Activated CD4-positive, alpha-beta T cell treated with anti-CD3 and anti-CD28 coated beads, Interleukin-2, amount 50 U/mL, for 48 hours (primary cell): ENCODE measurements at regions not wholly inside any gene's neighbourhood (a gene's known extent, or its start where the extent isn't known, plus 50 kb on each side); places are given as distances from the start of the nearest gene placed in this dataset.

Source experiments
- DNase-seq, 2 experiments: peaks; one replicate each; pipeline ENCODE4 v3.0.0-alpha.2; 2020

- DNase-seq = no peak
Observed at GRCh38 chr5:128749136-128749898, 211.3 kb upstream of the FBN2 start.

DNA sequence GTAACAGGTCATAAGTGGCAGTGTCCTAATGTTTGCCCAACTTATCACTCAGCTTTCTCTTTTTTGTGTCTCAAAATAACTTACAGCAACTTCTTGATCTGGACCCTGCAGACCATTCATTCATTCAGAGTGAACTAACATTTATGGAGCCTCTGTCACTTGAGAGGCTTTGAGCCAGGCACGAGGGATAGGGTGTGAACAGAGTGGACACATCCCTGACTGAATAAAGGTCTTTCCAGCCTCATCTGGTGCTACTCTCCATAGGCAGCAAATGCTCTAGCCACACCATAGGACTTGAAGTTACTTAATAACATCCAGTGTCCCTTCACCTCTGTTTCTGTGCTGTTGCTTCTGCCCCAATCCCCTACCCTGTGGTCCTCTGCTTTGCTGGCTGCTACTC is 212.1 kb upstream of the FBN2 start:
- DNase-seq = no peak

- DNase-seq = no peak
Observed at GRCh38 chr5:128757196-128757959, 207.9 kb upstream of the SLC27A6 start.

GRCh38 chr5:128762661-128763306 is 202.5 kb upstream of the SLC27A6 start:
- DNase-seq = no peak

- DNase-seq = no peak
Observed at GRCh38 chr5:128763321-128763720, 202.0 kb upstream of the SLC27A6 start.

GRCh38 chr5:128764601-128765310 is 200.5 kb upstream of the SLC27A6 start:
- no peak for DNase-seq

DNA sequence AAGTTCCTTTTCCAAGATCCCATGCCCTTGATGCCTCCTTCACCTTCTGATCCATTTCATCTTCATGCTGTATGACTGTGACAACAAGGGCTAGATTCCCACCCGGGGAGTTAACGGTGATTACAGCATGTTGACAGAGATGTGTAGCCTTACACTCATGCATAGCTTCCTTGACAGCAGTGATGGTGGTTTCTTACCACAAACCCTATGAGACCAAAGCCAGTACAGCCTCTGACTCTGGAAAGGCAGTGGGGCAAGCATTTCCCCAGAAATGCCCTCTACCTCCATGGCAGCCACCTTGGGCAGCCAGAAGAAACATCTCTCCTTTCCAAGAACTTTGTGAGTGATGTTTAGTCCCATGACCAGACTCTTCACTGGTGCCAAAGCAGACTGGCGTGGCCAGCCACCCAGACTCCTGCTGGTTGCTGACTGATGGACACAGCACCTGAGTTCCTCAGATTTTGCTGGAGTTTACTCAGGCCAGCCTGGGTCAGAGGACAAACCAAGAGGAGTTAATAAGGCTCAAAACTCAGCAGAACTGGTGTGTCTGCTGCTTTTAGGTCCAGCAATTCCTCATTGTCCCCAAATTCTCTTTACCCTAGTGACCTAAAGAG is 199.7 kb upstream of the SLC27A6 start:
- no peak for DNase-seq

- no peak for DNase-seq
Observed at GRCh38 chr5:128766406-128766805, 198.9 kb upstream of the SLC27A6 start.

DNA sequence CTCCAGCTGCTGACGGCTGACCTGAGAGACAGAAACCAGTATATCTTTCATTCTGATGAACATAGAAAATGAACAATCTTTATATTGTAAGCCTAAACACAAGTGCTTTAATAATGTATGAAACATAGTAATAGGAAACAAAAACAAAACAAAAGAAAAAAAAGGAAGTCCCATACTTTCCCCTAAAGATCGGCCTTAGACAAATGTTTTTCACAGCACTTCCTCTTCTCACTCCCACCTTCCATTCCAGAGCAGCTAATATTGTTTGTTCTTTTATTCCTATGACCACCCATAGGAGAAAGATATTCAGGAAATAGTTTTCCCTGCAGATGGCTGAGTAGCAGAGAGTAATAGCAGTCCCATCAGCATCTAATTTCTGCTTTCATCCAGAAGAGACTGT is 194.4 kb upstream of the SLC27A6 start:
- no peak for DNase-seq

- DNase-seq = no peak
Observed at GRCh38 chr5:128772356-128772755, 192.9 kb upstream of the SLC27A6 start.

GRCh38 chr5:128773378-128773777 is 191.9 kb upstream of the SLC27A6 start:
- DNase-seq = no peak

- DNase-seq = no peak
Observed at GRCh38 chr5:128774605-128775004, 190.7 kb upstream of the SLC27A6 start.

- no peak for DNase-seq
Observed at GRCh38 chr5:128775558-128775957, 189.7 kb upstream of the SLC27A6 start.

DNA sequence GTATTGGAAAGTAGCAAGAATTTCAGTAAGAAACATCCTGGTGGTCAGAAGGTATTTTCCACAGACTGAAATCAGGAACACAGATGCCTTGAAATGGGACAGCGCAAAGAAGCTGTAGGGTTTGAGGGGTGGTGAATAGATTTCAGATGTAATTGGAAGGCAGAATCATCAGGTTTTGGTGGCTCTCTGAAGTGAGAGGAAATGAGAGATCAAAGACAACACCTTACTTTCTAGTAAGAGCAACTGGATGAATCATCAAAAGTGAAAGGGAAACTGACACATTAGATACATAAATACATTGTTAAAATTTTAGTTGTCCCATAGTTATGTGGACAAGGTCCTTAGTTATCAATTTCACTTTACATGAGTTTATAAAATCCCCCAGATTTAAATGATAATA is 188.2 kb upstream of the SLC27A6 start:
- DNase-seq = no peak

- no peak for DNase-seq
Observed at GRCh38 chr5:128778474-128778873, 186.8 kb upstream of the SLC27A6 start.

- DNase-seq = no peak
Observed at GRCh38 chr5:128782446-128782845, 182.8 kb upstream of the SLC27A6 start.

DNA sequence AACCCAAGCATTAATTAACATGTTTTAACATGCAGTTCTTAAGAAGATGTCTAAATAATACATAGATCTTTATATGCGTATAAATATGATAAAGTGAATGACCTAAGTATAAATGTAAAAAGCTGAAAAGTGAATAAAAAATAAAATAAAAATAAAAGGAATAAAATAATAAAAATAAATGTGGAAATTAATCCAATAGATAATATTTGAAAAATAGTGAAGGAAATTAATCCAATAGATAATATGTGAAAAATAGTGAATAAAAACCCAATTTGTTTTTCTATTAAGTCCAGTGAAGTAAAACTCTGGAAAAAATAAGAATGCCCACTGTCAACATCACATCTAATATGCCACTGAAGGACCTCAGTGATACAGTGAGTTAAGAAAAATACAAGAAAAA is 180.6 kb upstream of the SLC27A6 start:
- no peak for DNase-seq

DNA sequence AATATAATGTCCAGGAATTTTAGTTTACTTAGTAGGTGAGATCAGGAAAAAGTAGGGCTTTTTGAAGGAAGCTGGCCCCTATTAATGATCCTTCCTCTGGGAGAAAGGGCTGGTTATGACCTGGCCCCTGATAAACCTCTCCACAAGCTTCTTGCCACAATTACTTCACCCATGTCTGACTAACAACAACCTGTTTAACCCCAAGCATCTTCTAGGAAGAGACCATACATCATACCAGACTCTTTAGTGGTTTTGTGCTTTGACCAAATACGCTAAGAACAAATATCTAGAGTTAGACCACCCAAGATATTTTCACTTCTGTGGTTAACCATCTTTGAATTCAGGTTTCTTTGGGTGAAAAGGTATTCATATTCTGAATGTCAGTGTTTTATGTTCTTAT is 174.0 kb upstream of the SLC27A6 start:
- DNase-seq = no peak

DNA sequence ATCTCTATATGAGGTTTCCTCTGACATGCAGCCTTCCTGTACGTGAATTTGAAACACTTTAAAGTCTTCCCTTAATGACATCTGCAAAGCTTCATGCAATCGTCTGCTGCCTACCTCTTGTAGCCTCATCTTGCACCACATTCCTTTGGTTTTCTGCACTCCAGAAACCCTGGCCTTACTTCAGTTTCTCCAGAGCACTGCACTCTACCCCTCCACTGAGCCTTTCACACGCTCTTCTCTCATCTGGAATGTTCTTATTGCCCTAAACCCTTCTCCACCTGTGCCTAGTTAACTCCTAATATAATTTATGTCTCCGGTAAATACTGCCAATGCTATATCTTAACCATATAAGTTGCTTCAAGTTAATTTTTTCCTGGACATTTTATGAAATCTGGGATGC is 168.8 kb upstream of the SLC27A6 start:
- no peak for DNase-seq

DNA sequence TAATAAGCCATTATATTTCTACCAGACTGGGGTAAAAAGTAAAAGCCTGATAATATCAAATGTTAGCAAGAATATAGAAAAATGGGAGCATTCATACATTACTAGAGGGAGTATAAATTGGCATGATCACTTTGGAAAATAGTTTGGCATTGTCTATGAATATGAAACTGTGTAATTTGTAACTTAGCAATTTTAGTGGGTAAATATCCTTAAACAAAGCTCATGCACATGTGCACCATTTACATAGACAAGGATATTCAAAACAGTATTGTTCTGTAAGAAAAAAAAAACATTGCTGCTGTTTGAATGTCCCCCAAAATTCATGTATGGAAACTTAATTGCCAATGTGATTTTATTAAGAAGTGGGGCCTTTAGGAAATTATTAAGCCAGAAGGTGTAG is 166.4 kb upstream of the SLC27A6 start:
- DNase-seq = no peak

DNA sequence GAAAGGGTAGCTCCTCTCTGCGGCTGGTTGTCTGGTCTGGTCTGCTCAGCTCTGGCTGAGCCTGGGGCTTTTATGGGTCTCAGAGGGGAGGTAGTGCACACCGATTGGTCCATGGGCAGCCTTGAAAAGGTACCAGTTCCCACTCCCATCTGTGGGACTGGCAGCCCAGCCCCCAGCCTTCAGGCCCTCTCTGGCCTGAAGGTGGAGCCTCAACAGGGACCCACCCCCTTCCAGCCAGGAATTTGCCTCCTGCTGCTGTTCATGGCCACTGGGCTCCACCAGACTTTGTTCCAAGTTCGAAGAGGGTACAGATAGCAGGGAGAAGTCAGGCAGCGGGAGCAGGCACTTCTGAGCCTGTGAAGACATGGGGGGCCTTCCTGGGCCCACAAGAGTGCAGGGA is 165.3 kb upstream of the SLC27A6 start:
- no peak for DNase-seq

DNA sequence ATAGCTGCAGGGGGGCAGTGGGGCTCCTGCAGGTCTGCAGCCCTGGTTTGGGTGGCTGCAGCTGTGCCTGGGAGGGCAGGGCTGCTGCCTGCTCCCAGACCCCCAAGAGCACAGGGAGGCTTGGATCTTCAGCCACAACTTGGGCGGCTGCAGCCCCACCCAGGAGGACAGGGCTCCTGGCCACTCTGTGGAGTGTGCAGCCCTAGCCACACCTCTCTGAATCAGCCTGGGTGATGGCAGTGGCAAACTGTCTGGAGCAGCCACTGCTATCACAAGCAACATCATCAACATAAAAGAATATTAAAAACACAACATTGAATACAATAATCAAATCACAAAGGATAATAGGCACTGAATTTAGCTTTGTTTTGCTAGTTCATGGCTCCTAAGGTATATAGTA is 164.9 kb upstream of the SLC27A6 start:
- DNase-seq = no peak
